SK-N-MC (cell line): ENCODE measurements at regions not wholly inside any gene's neighbourhood (a gene's known extent, or its start where the extent isn't known, plus 50 kb on each side); places are given as distances from the start of the nearest gene placed in this dataset.

Experiments
- EZH2 ChIP-seq: fragments of 200-600 bp; sonication (generic); IDR thresholded peaks from one replicate; pipeline ENCODE4 v1.6.1; 2017; ENCODE audit warnings: antibody characterized with exemption
- FOXP2 ChIP-seq: optimal IDR thresholded peaks from 2 replicates; pipeline ENCODE3; 2011; ENCODE audit warnings: mild to moderate bottlenecking, moderate library complexity; ENCODE audit not compliant: insufficient read depth; ENCODE audit errors: extremely low read length, control extremely low read depth
- POLR2AphosphoS5 ChIP-seq: IDR thresholded peaks from 2 replicates; pipeline ENCODE4 v1.6.1; 2012; ENCODE audit warnings: mild to moderate bottlenecking, low read depth, low read length, borderline replicate concordance

DNA sequence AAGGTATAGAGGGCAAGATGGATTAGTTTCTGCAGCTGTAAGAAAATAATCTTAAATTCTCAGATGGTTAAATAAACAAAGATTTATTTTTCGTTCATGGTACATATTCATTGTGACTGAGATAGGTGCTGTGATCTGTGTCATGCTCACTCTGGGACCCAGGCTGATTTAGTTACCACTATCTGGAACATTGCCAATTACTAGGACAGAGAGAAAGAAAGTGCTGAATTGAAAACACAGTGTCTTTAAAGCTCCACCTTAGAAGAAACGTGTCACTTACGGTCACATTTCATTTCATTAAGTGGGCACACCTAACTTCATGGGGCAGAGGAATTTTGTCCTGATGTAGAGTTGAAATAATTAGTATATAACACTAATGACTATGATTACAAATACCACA lies 430.0 kb downstream of the CCDC91 start:
- TF ChIP-seq POLR2AphosphoS5, result no peak
- TF ChIP-seq FOXP2, result no peak
- no peak for TF ChIP-seq EZH2
